Vagina (tissue), 2 donors: ENCODE measurements at regions not wholly inside any gene's neighbourhood (a gene's known extent, or its start where the extent isn't known, plus 50 kb on each side); places are given as distances from the start of the nearest gene placed in this dataset.
"Not testable (repeated sequence)": the region's sequence is repeated elsewhere in the genome, so short reads cannot be mapped to it uniquely, and the experiment has no call there.

Experiments
- DNase-seq, 2 donors: peaks; one replicate each; pipeline ENCODE4 v3.0.0-alpha.2; 2017; ENCODE audit errors: extremely low spot score in 2 of 2
- H3K27ac ChIP-seq: fragments of 200-600 bp; sonication (generic); one replicate; pipeline ENCODE4 v1.5.1; 2019
- H3K27me3 ChIP-seq: fragments of 200-600 bp; sonication (generic); one replicate; pipeline ENCODE4 v1.5.1; 2019
- H3K36me3 ChIP-seq, 2 donors: fragments of 200-600 bp; sonication (generic); one replicate each; pipeline ENCODE4 v1.5.1; 2017 to 2019
- H3K4me1 ChIP-seq: fragments of 200-600 bp; sonication (generic); one replicate; pipeline ENCODE4 v1.5.1; 2019
- H3K4me3 ChIP-seq, 2 donors: fragments of 200-600 bp; sonication (generic); 1 replicate in 1 of 2; 2 replicates in 1 of 2; pipeline ENCODE4 v1.5.1; 2016 to 2019
- H3K9me3 ChIP-seq: fragments of 200-600 bp; sonication (generic); one replicate; pipeline ENCODE4 v1.5.1; 2019
- CTCF ChIP-seq, 3 experiments: fragments of 450-650 bp in 2 of 3; fragments of 200-600 bp in 1 of 3; sonication (generic) in 1 of 3; IDR thresholded peaks; one replicate each; pipeline ENCODE4 v1.5.1; 2017 to 2019; ENCODE audit warnings: antibody characterized with exemption in 3 of 3, mild to moderate bottlenecking in 2 of 3, moderate library complexity in 2 of 3
- POLR2A ChIP-seq, 2 donors: fragments of 450-650 bp; IDR thresholded peaks; one replicate each; pipeline ENCODE4 v1.6.1; 2017; ENCODE audit warnings: antibody characterized with exemption in 2 of 2, mild to moderate bottlenecking in 2 of 2, moderate library complexity in 2 of 2
- POLR2AphosphoS5 ChIP-seq, 2 donors: sonication (generic); formaldehyde crosslinking; IDR thresholded peaks; one replicate each; pipeline ENCODE4 v1.9.0; 2017; ENCODE audit warnings: antibody characterized with exemption in 2 of 2, mild to moderate bottlenecking in 2 of 2, low read depth in 1 of 2; ENCODE audit not compliant: insufficient read depth in 1 of 2
- intact Hi-C: fragments of 100-400 bp; cut with DNase I; formaldehyde crosslinking; loops from one replicate; pipeline ENCODE4 v1.15.1; 2023

- no peaks in the 10 kb centered on the region for H3K36me3 ChIP-seq
- H3K27me3 ChIP-seq = no peaks in the 10 kb centered on the region
- no peak overlapping the region for H3K27ac ChIP-seq
- H3K4me3 ChIP-seq = no peak overlapping the region
- H3K9me3 ChIP-seq = no peaks in the 10 kb centered on the region
- intact Hi-C loops = no loop called here
- no peak for TF ChIP-seq POLR2A (IDR thresholded peaks at IDR 0.05)
- TF ChIP-seq CTCF (IDR thresholded peaks at IDR 0.05) = no peak
- TF ChIP-seq POLR2AphosphoS5 (IDR thresholded peaks at IDR 0.05; ENCODE audit: insufficient read depth in 1 of 2, low read depth in 1 of 2) = no peak
- H3K4me1 ChIP-seq = peaks cover 4% of the 10 kb centered on the region
- no peak for DNase-seq
These were observed 86.1 kb upstream of the TANC1 start for GRCh38 chr2:158882297-158882696.

DNA sequence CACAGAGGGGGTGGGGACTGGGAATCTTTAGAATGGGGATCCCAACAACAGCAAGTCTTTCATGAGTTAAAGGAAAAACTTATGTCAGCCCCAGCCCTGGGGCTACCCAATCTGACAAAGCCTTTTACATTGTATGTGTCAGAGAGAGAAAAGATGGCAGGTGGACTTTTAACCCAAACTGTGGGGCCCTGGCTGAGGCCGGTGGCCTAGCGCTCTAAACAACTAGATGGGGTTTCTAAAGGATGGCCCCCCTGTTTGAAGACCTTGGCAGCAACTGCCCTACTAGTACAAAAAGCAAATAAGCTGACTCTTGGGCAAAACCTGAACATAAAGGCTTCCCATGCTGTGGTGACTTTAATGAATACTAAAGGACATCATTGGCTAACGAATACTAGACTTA is 83.9 kb upstream of the TANC1 start:
- H3K9me3 ChIP-seq, H3K4me1 ChIP-seq, DNase-seq, H3K4me3 ChIP-seq, H3K27ac ChIP-seq, H3K27me3 ChIP-seq, intact Hi-C loops, H3K36me3 ChIP-seq: not testable (repeated sequence)

DNA sequence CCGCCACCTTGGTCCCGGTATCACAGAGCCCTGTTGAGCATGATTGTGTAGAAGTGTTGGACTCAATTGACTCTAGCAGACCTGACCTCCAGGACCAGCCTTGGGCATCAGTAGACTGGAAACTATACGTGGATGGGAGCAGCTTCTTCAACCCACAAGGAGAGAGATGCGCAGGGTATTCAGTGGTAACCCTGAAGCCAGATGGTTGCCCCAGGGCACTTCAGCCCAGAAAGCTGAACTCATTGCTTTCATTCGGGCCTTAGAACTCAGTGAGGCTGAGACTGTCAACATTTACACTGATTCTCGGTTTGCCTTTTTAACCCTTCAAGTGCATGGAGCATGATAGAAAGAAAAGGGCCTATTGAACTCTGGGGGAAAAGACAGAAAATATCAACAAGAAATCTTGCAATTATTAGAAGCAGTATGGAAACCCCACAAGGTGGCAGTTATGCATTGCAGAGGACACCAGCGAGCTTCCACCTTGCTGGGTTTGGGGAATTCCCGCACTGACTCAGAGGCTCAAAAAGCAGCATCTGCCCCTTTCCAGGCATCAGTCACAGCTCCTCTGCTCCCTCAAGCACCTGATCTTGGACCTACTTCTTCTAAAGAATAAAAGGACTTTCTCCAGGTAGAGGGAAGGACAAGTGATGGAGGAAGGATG is 83.3 kb upstream of the TANC1 start:
- H3K27ac ChIP-seq, H3K9me3 ChIP-seq, intact Hi-C loops, DNase-seq, H3K4me3 ChIP-seq, H3K36me3 ChIP-seq, H3K27me3 ChIP-seq, H3K4me1 ChIP-seq: not testable (repeated sequence)

DNA sequence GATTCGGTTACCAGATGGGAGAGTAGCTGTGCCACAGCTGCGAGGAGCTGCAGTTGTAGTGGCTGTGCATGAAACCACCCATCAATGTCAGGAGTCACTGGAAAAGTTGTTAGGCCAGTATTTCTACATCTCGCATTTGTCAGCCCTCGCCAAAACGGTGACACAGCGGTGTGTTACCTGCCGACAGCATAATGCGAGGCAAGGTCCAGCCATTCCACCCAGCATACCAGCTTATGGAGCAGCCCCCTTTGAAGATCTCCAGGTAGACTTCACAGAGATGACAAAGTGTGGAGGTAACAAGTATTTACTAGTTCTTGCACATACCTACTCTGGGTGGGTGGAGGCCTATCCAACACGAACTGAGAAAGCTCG is 82.8 kb upstream of the TANC1 start:
- H3K27me3 ChIP-seq, H3K27ac ChIP-seq, DNase-seq, H3K4me3 ChIP-seq, H3K4me1 ChIP-seq, H3K9me3 ChIP-seq, intact Hi-C loops, H3K36me3 ChIP-seq: not testable (repeated sequence)
- TF ChIP-seq POLR2AphosphoS5 (IDR thresholded peaks at IDR 0.05; ENCODE audit: insufficient read depth in 1 of 2, low read depth in 1 of 2) = peak in 1 of 2 donors; percentile 29

GRCh38 chr2:158889135-158889853 is 79.1 kb upstream of the TANC1 start:
- Histone ChIP-seq H3K4me3 (no peak overlapping the region), H3K36me3 (no peaks in the 10 kb centered on the region), H3K27me3 (no peaks in the 10 kb centered on the region), H3K4me1 (peaks cover 20% of the 10 kb centered on the region), H3K27ac (no peak overlapping the region), H3K9me3 (no peaks in the 10 kb centered on the region)
- DNase-seq = no peak
- TF ChIP-seq POLR2AphosphoS5 (IDR thresholded peaks at IDR 0.05; ENCODE audit: insufficient read depth in 1 of 2, low read depth in 1 of 2) = no peak
- TF ChIP-seq POLR2A (IDR thresholded peaks at IDR 0.05) = no peak
- no peak for TF ChIP-seq CTCF (IDR thresholded peaks at IDR 0.05)
- intact Hi-C loops = no loop called here

- Histone ChIP-seq H3K36me3 (no peaks in the 10 kb centered on the region), H3K27ac (no peak overlapping the region), H3K4me3 (no peak overlapping the region), H3K4me1 (peaks cover 16% of the 10 kb centered on the region), H3K9me3 (no peaks in the 10 kb centered on the region), H3K27me3 (no peaks in the 10 kb centered on the region)
- TF ChIP-seq CTCF (IDR thresholded peaks at IDR 0.05) (no peak), POLR2AphosphoS5 (IDR thresholded peaks at IDR 0.05; ENCODE audit: insufficient read depth in 1 of 2, low read depth in 1 of 2) (no peak), POLR2A (IDR thresholded peaks at IDR 0.05) (no peak)
- no peak for DNase-seq
- intact Hi-C loops = loop anchor here (1.0 kb wide), 1 partner anchor 47 kb away; no protein-coding TSS in a partner anchor
These were observed 78.0 kb upstream of the TANC1 start for GRCh38 chr2:158890296-158890905.
